ENCODE measurements at regions not wholly inside any gene's neighbourhood (a gene's known extent, or its start where the extent isn't known, plus 50 kb on each side); places are given as distances from the start of the nearest gene placed in this dataset.

DNA sequence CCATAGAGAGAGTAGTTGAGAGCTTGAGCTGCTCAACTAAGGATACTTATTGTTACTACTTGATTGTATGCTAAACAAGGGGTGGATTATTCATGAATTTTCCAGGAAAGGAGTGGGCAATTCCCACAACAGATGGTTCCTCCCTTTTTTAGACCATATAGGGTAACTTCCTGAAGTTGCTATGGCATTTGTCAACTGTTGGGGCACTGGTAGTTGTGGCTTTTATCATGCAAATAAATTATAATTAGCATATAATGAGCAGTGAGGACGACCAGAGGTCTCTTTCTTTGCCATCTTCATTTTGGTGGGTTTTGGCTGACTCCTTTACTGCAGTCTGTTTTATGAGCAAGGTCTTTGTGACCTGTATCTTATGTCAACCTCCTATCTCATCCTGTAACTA is 1403.5 kb upstream of the PABPC4L start:
- peaks cover 3% of the 10 kb centered on the region; the same call in 1 of the 2 replicates for H3K9me3 ChIP-seq (ENCODE audit: control insufficient read depth, insufficient read depth, low read length)
- no peaks in the 10 kb centered on the region for H3K36me3 ChIP-seq (ENCODE audit: insufficient read depth, low read length)
- H3K9ac ChIP-seq (ENCODE audit: low read depth, low read length): no peak overlapping the region
- no peaks in the 10 kb centered on the region for H3K4me1 ChIP-seq (ENCODE audit: insufficient read depth, low read length)

DNA sequence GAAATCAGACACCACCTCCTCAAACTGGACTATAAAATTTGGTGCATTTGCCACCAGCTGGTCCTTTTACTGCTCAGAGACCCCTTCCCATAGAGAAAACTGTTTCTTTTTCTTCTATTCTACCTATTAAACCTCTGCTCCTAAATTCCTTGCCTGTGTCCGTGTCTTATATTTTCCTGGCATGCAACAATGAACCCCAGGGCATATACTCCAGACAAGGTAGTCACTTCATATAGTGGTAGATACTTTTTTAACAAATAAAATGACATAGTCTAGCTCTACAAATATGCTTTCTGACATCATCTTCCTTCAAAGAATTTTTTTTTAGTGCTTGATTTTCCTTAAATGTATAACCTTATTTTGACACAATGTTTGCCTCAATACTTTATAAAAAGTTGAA is 1402.9 kb upstream of the PABPC4L start:
- Histone ChIP-seq H3K9me3 (ENCODE audit: control insufficient read depth, insufficient read depth, low read length) (peaks cover 4% of the 10 kb centered on the region; the same call in 1 of the 2 replicates), H3K36me3 (ENCODE audit: insufficient read depth, low read length) (no peaks in the 10 kb centered on the region), H3K9ac (ENCODE audit: low read depth, low read length) (no peak overlapping the region), H3K4me1 (ENCODE audit: insufficient read depth, low read length) (no peaks in the 10 kb centered on the region)

- H3K4me1 ChIP-seq (ENCODE audit: insufficient read depth, low read length): no peaks in the 10 kb centered on the region
- H3K9me3 ChIP-seq (ENCODE audit: control insufficient read depth, insufficient read depth, low read length): peaks cover 12% of the 10 kb centered on the region; the same call in 1 of the 2 replicates
- no peak overlapping the region for H3K9ac ChIP-seq (ENCODE audit: low read depth, low read length)
- H3K36me3 ChIP-seq (ENCODE audit: insufficient read depth, low read length): no peaks in the 10 kb centered on the region; the same call in 1 of the 2 replicates
These were observed 1399.8 kb upstream of the PABPC4L start for GRCh38 chr4:135601351-135601750.

- Histone ChIP-seq H3K36me3 (ENCODE audit: insufficient read depth, low read length) (no peaks in the 10 kb centered on the region; the same call in 1 of the 2 replicates), H3K4me1 (ENCODE audit: insufficient read depth, low read length) (no peaks in the 10 kb centered on the region), H3K9ac (ENCODE audit: low read depth, low read length) (no peak overlapping the region), H3K9me3 (ENCODE audit: control insufficient read depth, insufficient read depth, low read length) (peaks cover 22% of the 10 kb centered on the region; the same call in 1 of the 2 replicates)
These were observed 1396.6 kb upstream of the PABPC4L start for GRCh38 chr4:135598151-135598550.

DNA sequence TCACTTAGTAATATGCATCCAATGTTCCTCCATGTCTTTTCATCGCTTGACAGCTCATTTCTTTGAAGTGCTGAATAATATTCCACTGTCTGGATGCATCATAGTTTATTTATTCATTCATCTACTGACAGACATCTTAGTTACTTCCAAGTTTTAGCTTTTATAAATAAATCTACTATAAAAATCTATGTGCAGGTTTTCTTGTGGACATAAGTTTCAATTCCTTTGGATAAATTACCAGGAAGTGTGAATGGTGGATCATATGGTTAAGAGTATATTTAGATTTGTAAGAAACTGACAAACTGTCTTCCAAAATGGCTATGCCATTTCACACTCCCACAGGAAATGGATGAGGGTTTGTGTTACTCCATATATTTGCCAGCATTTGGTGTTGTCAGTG is 1392.9 kb upstream of the PABPC4L start:
- Histone ChIP-seq H3K9ac (ENCODE audit: low read depth, low read length) (no peak overlapping the region), H3K9me3 (ENCODE audit: control insufficient read depth, insufficient read depth, low read length) (peaks cover 17% of the 10 kb centered on the region; the same call in 1 of the 2 replicates), H3K36me3 (ENCODE audit: insufficient read depth, low read length) (no peaks in the 10 kb centered on the region; the same call in 1 of the 2 replicates), H3K4me1 (ENCODE audit: insufficient read depth, low read length) (no peaks in the 10 kb centered on the region)

DNA sequence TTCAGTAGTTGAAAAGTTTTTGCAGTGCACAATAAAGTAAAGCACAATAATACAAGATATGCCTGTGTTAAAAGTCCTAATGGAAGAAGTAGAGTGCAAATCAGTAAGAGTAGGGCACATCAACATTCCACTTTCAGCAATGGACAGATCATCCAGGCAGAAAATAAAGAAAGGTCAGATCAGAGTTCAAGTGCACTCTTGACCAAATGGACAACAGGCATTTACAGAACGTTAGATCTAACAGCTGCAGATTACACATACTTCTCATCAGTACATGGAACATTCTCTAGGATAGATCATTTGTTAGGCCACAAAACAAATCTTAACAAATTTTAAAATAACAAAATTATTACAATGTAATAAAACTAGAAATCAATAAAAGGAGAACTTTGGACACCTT is 1373.5 kb upstream of the PABPC4L start:
- H3K4me1 ChIP-seq (ENCODE audit: insufficient read depth, low read length): no peaks in the 10 kb centered on the region
- no peaks in the 10 kb centered on the region for H3K9me3 ChIP-seq (ENCODE audit: control insufficient read depth, insufficient read depth, low read length)
- no peaks in the 10 kb centered on the region for H3K36me3 ChIP-seq (ENCODE audit: insufficient read depth, low read length)
- H3K9ac ChIP-seq (ENCODE audit: low read depth, low read length): no peak overlapping the region

DNA sequence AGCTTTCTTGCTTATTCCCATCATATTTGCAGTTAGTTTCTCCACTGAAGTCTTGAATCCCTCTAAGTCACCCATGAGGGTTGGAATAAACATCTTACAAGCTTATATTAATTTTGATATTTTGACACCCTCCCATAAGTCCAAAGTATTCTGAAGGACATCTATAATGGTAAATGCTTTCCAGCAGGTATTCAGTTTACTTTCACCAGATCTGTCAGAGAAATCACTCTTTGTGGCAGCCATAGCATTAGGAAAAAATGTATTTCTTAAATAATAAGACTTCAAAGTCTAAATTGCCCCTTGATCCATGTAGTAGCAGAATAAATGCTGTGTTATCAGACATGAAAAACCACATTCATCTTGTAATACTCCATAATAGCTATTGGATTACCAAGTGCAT is 1371.7 kb upstream of the PABPC4L start:
- no peaks in the 10 kb centered on the region for H3K36me3 ChIP-seq (ENCODE audit: insufficient read depth, low read length)
- H3K9ac ChIP-seq (ENCODE audit: low read depth, low read length): no peak overlapping the region
- no peaks in the 10 kb centered on the region for H3K9me3 ChIP-seq (ENCODE audit: control insufficient read depth, insufficient read depth, low read length)
- no peaks in the 10 kb centered on the region for H3K4me1 ChIP-seq (ENCODE audit: insufficient read depth, low read length)

DNA sequence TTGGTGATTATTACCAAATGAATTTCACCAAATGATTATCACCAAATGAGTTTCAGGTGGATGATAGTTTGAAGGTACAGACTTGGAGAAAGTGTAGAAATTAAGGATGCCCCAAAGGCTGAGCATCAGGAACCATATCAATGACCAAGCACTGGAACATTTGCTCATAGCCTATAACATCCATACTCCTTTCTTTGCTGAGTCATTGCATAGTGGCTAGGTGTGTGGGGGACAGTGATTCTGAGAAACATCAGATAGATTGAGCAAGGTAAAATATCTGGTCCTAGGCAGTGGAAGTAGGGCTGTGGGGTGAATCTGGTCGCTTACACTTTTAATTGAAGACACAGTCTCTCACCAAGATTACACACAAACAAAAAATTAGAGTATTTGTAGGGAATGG is 1362.5 kb upstream of the PABPC4L start:
- Histone ChIP-seq H3K36me3 (ENCODE audit: insufficient read depth, low read length) (no peaks in the 10 kb centered on the region), H3K4me1 (ENCODE audit: insufficient read depth, low read length) (no peaks in the 10 kb centered on the region), H3K9ac (ENCODE audit: low read depth, low read length) (no peak overlapping the region), H3K9me3 (ENCODE audit: control insufficient read depth, insufficient read depth, low read length) (no peaks in the 10 kb centered on the region)

DNA sequence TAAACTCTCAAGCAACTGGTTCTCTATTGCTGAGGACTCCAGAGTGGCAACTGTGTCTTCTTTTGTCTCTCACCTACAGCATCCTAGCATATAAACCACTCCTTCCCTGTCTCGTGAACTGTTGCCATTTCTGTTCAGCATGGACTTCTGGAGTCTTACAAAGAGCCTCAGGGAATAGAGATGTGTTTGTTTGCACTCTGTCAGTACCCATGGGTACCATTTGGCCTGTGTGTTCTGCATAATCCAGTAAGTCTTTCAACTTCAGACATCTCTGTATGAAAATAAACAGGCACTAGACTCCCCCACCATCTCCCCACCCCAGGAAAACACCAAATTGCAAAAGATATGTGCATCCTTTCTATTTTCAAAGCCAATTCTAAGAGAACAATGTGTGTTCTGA is 1351.6 kb upstream of the PABPC4L start:
- Histone ChIP-seq H3K4me1 (ENCODE audit: insufficient read depth, low read length) (no peaks in the 10 kb centered on the region), H3K9me3 (ENCODE audit: control insufficient read depth, insufficient read depth, low read length) (no peaks in the 10 kb centered on the region), H3K36me3 (ENCODE audit: insufficient read depth, low read length) (no peaks in the 10 kb centered on the region), H3K9ac (ENCODE audit: low read depth, low read length) (no peak overlapping the region)

DNA sequence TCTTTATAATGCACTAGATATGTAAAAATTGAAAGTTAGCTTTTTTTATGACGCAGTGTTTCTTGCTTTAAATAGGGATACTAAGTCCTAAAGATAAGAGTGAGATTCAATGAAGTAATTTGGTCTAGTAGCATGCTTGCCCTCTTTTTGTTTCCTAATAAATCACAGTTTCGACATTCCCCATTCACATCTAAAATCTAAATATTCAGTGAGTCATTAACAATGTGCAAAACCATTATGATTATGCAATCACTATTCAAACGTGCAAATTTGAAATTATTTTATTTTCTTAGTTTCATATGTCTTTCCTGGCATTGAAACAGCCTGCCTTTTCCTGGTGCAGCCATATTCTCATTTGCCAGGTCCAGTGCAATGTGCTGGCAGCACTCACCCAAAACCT is 1350.5 kb upstream of the PABPC4L start:
- no peaks in the 10 kb centered on the region for H3K4me1 ChIP-seq (ENCODE audit: insufficient read depth, low read length)
- no peak overlapping the region for H3K9ac ChIP-seq (ENCODE audit: low read depth, low read length)
- no peaks in the 10 kb centered on the region for H3K9me3 ChIP-seq (ENCODE audit: control insufficient read depth, insufficient read depth, low read length)
- no peaks in the 10 kb centered on the region for H3K36me3 ChIP-seq (ENCODE audit: insufficient read depth, low read length)

GRCh38 chr4:135548711-135549110 is 1347.1 kb upstream of the PABPC4L start:
- Histone ChIP-seq H3K4me1 (ENCODE audit: insufficient read depth, low read length) (no peaks in the 10 kb centered on the region), H3K9me3 (ENCODE audit: control insufficient read depth, insufficient read depth, low read length) (no peaks in the 10 kb centered on the region), H3K36me3 (ENCODE audit: insufficient read depth, low read length) (no peaks in the 10 kb centered on the region), H3K9ac (ENCODE audit: low read depth, low read length) (no peak overlapping the region)

GRCh38 chr4:135545616-135546317 is 1344.2 kb upstream of the PABPC4L start:
- Histone ChIP-seq H3K4me1 (ENCODE audit: insufficient read depth, low read length) (no peaks in the 10 kb centered on the region), H3K9me3 (ENCODE audit: control insufficient read depth, insufficient read depth, low read length) (no peaks in the 10 kb centered on the region), H3K36me3 (ENCODE audit: insufficient read depth, low read length) (no peaks in the 10 kb centered on the region), H3K9ac (ENCODE audit: low read depth, low read length) (no peak overlapping the region)

DNA sequence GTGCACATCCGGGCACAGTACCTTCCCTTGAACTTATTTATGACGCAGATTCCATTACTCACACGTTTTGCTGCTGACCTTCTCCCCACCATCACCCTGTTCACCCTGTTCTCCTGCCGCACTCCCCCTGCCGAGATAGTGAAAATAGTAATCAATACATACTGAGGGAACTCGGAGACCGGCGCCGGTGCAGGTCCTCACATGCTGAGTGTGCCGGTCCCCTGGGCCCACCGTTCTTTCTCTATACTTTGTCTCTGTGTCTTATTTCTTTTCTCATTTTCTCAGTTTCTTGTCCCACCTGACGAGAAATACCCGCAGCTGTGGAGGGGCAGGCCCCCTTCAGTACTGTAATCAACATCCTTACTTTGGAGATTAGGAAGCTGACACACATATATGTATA is 1337.1 kb upstream of the PABPC4L start:
- no peaks in the 10 kb centered on the region for H3K4me1 ChIP-seq (ENCODE audit: insufficient read depth, low read length)
- H3K9ac ChIP-seq (ENCODE audit: low read depth, low read length): no peak overlapping the region
- H3K9me3 ChIP-seq (ENCODE audit: control insufficient read depth, insufficient read depth, low read length): no peaks in the 10 kb centered on the region
- no peaks in the 10 kb centered on the region for H3K36me3 ChIP-seq (ENCODE audit: insufficient read depth, low read length)

DNA sequence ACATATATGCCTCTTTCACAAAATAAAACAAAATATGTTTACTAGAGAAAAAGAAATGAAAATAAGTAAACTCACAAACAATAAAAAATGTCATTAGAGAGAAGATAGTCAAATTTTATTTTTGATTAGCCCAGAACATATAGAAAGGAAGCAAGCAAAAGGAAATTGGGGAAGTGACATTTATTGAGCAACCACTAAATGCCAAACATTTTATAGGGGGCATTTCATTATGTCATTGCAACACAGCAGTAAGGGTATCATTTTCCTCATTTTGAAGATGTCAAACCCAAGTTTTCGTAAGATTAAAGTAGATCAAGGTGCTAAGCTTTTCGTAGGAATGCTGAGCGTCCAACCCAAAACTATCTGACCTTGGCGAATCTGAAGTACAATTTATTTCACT is 1331.5 kb upstream of the PABPC4L start:
- H3K9ac ChIP-seq (ENCODE audit: low read depth, low read length): no peak overlapping the region
- H3K4me1 ChIP-seq (ENCODE audit: insufficient read depth, low read length): no peaks in the 10 kb centered on the region
- no peaks in the 10 kb centered on the region for H3K9me3 ChIP-seq (ENCODE audit: control insufficient read depth, insufficient read depth, low read length)
- H3K36me3 ChIP-seq (ENCODE audit: insufficient read depth, low read length): no peaks in the 10 kb centered on the region

GRCh38 chr4:135532132-135532531 is 1330.5 kb upstream of the PABPC4L start:
- no peaks in the 10 kb centered on the region for H3K36me3 ChIP-seq (ENCODE audit: insufficient read depth, low read length)
- H3K9ac ChIP-seq (ENCODE audit: low read depth, low read length): no peak overlapping the region
- no peaks in the 10 kb centered on the region for H3K9me3 ChIP-seq (ENCODE audit: control insufficient read depth, insufficient read depth, low read length)
- no peaks in the 10 kb centered on the region for H3K4me1 ChIP-seq (ENCODE audit: insufficient read depth, low read length)
